SK-N-SH (cell line): ENCODE measurements at regions not wholly inside any gene's neighbourhood (a gene's known extent, or its start where the extent isn't known, plus 50 kb on each side); places are given as distances from the start of the nearest gene placed in this dataset.

Experiments
- CTCF ChIP-seq: fragments of 200-600 bp; sonication (generic); IDR thresholded peaks from 2 replicates; pipeline ENCODE4 v1.6.1; 2017; ENCODE audit warnings: antibody characterized with exemption, mild to moderate bottlenecking, moderate library complexity
- EP300 ChIP-seq, 2 experiments: IDR thresholded peaks; 2 replicates each; pipeline versions ENCODE4 v1.4.0 to v1.6.1; 2012; ENCODE audit warnings: borderline replicate concordance in 1 of 2, low read depth in 1 of 2, low read length in 1 of 2

- no peak for TF ChIP-seq CTCF
- TF ChIP-seq EP300 (IDR thresholded peaks at IDR 0.05; ENCODE audit: borderline replicate concordance in 1 of 2, low read depth in 1 of 2, low read length in 1 of 2) = no peak
Observed at GRCh38 chr13:40315416-40316064, 350.9 kb downstream of the FOXO1 start.
